ENCODE measurements at regions not wholly inside any gene's neighbourhood (a gene's known extent, or its start where the extent isn't known, plus 50 kb on each side); places are given as distances from the start of the nearest gene placed in this dataset.

DNA sequence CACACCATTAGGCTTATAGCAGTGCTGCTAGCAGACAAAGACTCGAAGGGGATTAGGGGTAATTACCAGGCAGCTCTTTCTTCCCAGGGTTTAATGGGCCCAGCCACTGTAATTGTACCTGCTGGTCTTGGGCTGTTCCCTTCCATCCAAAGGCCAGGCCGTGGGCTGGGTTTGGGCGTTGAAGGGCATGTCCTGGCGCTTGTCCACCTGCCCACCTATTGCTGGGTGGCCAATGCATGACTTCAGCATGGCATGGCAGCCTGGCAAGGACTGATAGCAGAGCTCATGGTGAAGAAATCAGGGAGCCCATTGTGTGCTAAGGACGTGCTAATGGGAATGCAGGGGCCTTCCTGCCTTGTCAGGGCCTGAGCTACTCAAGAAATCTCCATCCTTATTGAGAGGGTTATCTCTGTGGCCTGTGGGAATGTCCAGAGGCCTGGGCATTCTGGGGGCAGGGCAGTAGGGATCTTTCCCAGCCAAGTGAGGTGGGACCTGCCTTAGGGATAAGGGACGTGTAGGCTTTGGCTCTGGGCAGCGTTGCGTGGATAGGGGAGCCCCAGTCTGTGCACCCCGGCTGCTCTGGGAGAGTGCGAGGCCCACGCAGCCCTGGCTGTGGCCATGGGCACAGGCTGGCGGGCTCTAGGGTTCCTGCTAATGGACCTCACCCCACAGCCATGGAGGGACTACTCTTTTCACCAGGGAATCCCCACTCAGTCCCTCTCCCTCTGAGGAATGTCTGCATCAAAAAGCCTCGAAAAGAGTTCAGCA is 116.1 kb upstream of the PITX1 start:
- TF ChIP-seq POLR2AphosphoS5 (IDR thresholded peaks at IDR 0.05; ENCODE audit: low read depth, low read length) = no peak
- TF ChIP-seq, protein P1, sequence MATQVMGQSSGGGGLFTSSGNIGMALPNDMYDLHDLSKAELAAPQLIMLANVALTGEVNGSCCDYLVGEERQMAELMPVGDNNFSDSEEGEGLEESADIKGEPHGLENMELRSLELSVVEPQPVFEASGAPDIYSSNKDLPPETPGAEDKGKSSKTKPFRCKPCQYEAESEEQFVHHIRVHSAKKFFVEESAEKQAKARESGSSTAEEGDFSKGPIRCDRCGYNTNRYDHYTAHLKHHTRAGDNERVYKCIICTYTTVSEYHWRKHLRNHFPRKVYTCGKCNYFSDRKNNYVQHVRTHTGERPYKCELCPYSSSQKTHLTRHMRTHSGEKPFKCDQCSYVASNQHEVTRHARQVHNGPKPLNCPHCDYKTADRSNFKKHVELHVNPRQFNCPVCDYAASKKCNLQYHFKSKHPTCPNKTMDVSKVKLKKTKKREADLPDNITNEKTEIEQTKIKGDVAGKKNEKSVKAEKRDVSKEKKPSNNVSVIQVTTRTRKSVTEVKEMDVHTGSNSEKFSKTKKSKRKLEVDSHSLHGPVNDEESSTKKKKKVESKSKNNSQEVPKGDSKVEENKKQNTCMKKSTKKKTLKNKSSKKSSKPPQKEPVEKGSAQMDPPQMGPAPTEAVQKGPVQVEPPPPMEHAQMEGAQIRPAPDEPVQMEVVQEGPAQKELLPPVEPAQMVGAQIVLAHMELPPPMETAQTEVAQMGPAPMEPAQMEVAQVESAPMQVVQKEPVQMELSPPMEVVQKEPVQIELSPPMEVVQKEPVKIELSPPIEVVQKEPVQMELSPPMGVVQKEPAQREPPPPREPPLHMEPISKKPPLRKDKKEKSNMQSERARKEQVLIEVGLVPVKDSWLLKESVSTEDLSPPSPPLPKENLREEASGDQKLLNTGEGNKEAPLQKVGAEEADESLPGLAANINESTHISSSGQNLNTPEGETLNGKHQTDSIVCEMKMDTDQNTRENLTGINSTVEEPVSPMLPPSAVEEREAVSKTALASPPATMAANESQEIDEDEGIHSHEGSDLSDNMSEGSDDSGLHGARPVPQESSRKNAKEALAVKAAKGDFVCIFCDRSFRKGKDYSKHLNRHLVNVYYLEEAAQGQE (IDR thresholded peaks at IDR 0.05; ENCODE audit: insufficient read depth in 1 of 2, low read depth in 2 of 2, low read length in 2 of 2) = no peak
- TF ChIP-seq TAF1 (IDR thresholded peaks at IDR 0.05; ENCODE audit: borderline replicate concordance, insufficient read depth, low read length) = no peak
